GM18861 (cell line): ENCODE measurements at regions not wholly inside any gene's neighbourhood (a gene's known extent, or its start where the extent isn't known, plus 50 kb on each side); places are given as distances from the start of the nearest gene placed in this dataset.
A peak's percentile ranks its signal among the peaks of the same experiment; 100 is the strongest.

Experiments
- ATAC-seq: cut with Tn5 transposase; IDR thresholded peaks from one replicate; pipeline ENCODE4 v1.9.1; 2021; ENCODE audit not compliant: unreplicated experiment

GRCh38 chr1:104440011-104440410, 690.3 kb downstream of the AMY1C start:
- no peak for ATAC-seq

- no peak for ATAC-seq
These were observed 707.0 kb downstream of the AMY1C start for GRCh38 chr1:104456724-104457123.

GRCh38 chr1:104459886-104460285, 710.2 kb downstream of the AMY1C start:
- ATAC-seq, result no peak

GRCh38 chr1:104460880-104461279, 711.2 kb downstream of the AMY1C start:
- no peak for ATAC-seq

GRCh38 chr1:104463126-104463697, 713.5 kb downstream of the AMY1C start:
- ATAC-seq, result no peak

- no peak for ATAC-seq
These were observed 716.4 kb downstream of the AMY1C start for GRCh38 chr1:104466068-104466467.

GRCh38 chr1:104467590-104467989, 717.9 kb downstream of the AMY1C start:
- no peak for ATAC-seq

GRCh38 chr1:104468282-104468681, 718.6 kb downstream of the AMY1C start:
- peak; percentile 59 for ATAC-seq

- no peak for ATAC-seq
These were observed 726.4 kb downstream of the AMY1C start for GRCh38 chr1:104476126-104476525.

- ATAC-seq, result no peak
These were observed 738.8 kb downstream of the AMY1C start for GRCh38 chr1:104488296-104489015.

GRCh38 chr1:104526158-104526795, 776.6 kb downstream of the AMY1C start:
- ATAC-seq, result no peak

GRCh38 chr1:104531990-104532389, 782.3 kb downstream of the AMY1C start:
- no peak for ATAC-seq

GRCh38 chr1:104574620-104575019, 824.9 kb downstream of the AMY1C start:
- ATAC-seq, result no peak

- ATAC-seq, result no peak
These were observed 843.2 kb downstream of the AMY1C start for GRCh38 chr1:104592926-104593325.

- no peak for ATAC-seq
These were observed 843.9 kb downstream of the AMY1C start for GRCh38 chr1:104593413-104594187.

GRCh38 chr1:104617474-104617873, 867.8 kb downstream of the AMY1C start:
- ATAC-seq, result no peak

GRCh38 chr1:104621221-104621620, 871.5 kb downstream of the AMY1C start:
- no peak for ATAC-seq

- no peak for ATAC-seq
These were observed 874.8 kb downstream of the AMY1C start for GRCh38 chr1:104624538-104624937.

- no peak for ATAC-seq
These were observed 879.9 kb downstream of the AMY1C start for GRCh38 chr1:104629589-104629988.

- ATAC-seq, result no peak
These were observed 881.0 kb downstream of the AMY1C start for GRCh38 chr1:104630567-104631149.

GRCh38 chr1:104636581-104636980, 886.9 kb downstream of the AMY1C start:
- peak; percentile 74 for ATAC-seq
